Epithelial cell of proximal tubule (primary cell): ENCODE measurements at regions not wholly inside any gene's neighbourhood (a gene's known extent, or its start where the extent isn't known, plus 50 kb on each side); places are given as distances from the start of the nearest gene placed in this dataset.

Experiments used
- DNase-seq: peaks from one replicate; pipeline ENCODE4 v3.0.0-alpha.2; 2011; ENCODE audit warnings: low read depth
- H3K4me3 ChIP-seq: 2 replicates; pipeline ENCODE4 v1.5.1; 2011; ENCODE audit warnings: low read depth, mild to moderate bottlenecking, low read length
- CTCF ChIP-seq: conservative IDR thresholded peaks from 2 replicates; pipeline ENCODE4 v1.5.1; 2012; ENCODE audit warnings: low read depth, mild to moderate bottlenecking, low read length

- no peak overlapping the region for H3K4me3 ChIP-seq
- TF ChIP-seq CTCF: no peak
- no peak for DNase-seq
Observed at GRCh38 chr10:84762754-84763394, 434.5 kb downstream of the CCSER2 start.

- H3K4me3 ChIP-seq: no peak overlapping the region
- DNase-seq: no peak
- TF ChIP-seq CTCF: no peak
Observed at GRCh38 chr10:84763965-84764364, 435.6 kb downstream of the CCSER2 start.

GRCh38 chr10:84765086-84765485 is 436.7 kb downstream of the CCSER2 start:
- TF ChIP-seq CTCF: no peak
- DNase-seq: no peak
- H3K4me3 ChIP-seq: no peak overlapping the region

- no peak for DNase-seq
- TF ChIP-seq CTCF: no peak
Observed at GRCh38 chr10:84765656-84766055, 437.3 kb downstream of the CCSER2 start.

GRCh38 chr10:84766923-84767322 is 438.5 kb downstream of the CCSER2 start:
- TF ChIP-seq CTCF: no peak
- DNase-seq: no peak
- no peak overlapping the region for H3K4me3 ChIP-seq

More at GRCh38 chr10:84765656-84766055, 437.3 kb downstream of the CCSER2 start:
- H3K4me3 ChIP-seq: no peak overlapping the region

GRCh38 chr10:84768132-84768531 is 439.7 kb downstream of the CCSER2 start:
- H3K4me3 ChIP-seq: no peak overlapping the region
- TF ChIP-seq CTCF: no peak
- DNase-seq: no peak

- no peak for TF ChIP-seq CTCF
- H3K4me3 ChIP-seq: no peak overlapping the region
- DNase-seq: no peak
Observed at GRCh38 chr10:84770824-84771223, 442.4 kb downstream of the CCSER2 start.
